Left ventricle myocardium inferior (tissue), 1 donor: ENCODE measurements at regions not wholly inside any gene's neighbourhood (a gene's known extent, or its start where the extent isn't known, plus 50 kb on each side); places are given as distances from the start of the nearest gene placed in this dataset.
A peak's percentile ranks its signal among the peaks of the same experiment; 100 is the strongest.
"Not testable (repeated sequence)": the region's sequence is repeated elsewhere in the genome, so short reads cannot be mapped to it uniquely, and the experiment has no call there.

Experiments used
- DNase-seq: peaks from one replicate; pipeline ENCODE4 v3.0.0-alpha.2; 2020
- H3K27ac ChIP-seq: fragments of 200-600 bp; replicated peaks from 2 replicates; pipeline ENCODE4 v1.8.0; 2021
- H3K27me3 ChIP-seq: fragments of 200-600 bp; 2 replicates; pipeline ENCODE4 v1.8.0; 2021; ENCODE audit warnings: low read depth
- H3K36me3 ChIP-seq: fragments of 200-600 bp; 2 replicates; pipeline ENCODE4 v1.8.0; 2021
- H3K4me1 ChIP-seq: fragments of 200-600 bp; 2 replicates; pipeline ENCODE4 v1.8.0; 2021
- H3K4me3 ChIP-seq: fragments of 200-600 bp; 2 replicates; pipeline ENCODE4 v1.8.0; 2021; ENCODE audit warnings: mild to moderate bottlenecking, moderate library complexity
- H3K9me3 ChIP-seq: fragments of 200-600 bp; replicated peaks from 2 replicates; pipeline ENCODE4 v1.8.0; 2021
- CTCF ChIP-seq: fragments of 200-600 bp; IDR thresholded peaks from 2 replicates; pipeline ENCODE4 v1.8.0; 2021; ENCODE audit warnings: antibody characterized with exemption, mild to moderate bottlenecking, borderline replicate concordance
- intact Hi-C: fragments of 100-400 bp; cut with micrococcal nuclease; formaldehyde crosslinking; loops from one replicate; pipeline ENCODE4 v1.11.0; 2022
- donor health status: DM: no; HTN: yes; CAD: no; lungs with severe emphysema.

GRCh38 chr18:42326752-42327151 lies 371.7 kb downstream of the PIK3C3 start:
- peaks cover 13% of the 10 kb centered on the region for H3K4me1 ChIP-seq
- H3K4me3 ChIP-seq: no peak overlapping the region
- no peaks in the 10 kb centered on the region for H3K36me3 ChIP-seq
- H3K27ac ChIP-seq: peak overlapping the region; percentile 9
- DNase-seq: no peak
- H3K27me3 ChIP-seq: no peaks in the 10 kb centered on the region
- no peak for TF ChIP-seq CTCF
- H3K9me3 ChIP-seq: peaks cover 2% of the 10 kb centered on the region
- intact Hi-C loops: no loop called here

GRCh38 chr18:42328931-42329330 lies 373.9 kb downstream of the PIK3C3 start:
- Histone ChIP-seq H3K27ac (no peak overlapping the region), H3K4me3 (no peak overlapping the region), H3K9me3 (no peaks in the 10 kb centered on the region), H3K27me3 (no peaks in the 10 kb centered on the region), H3K36me3 (no peaks in the 10 kb centered on the region), H3K4me1 (peaks cover 11% of the 10 kb centered on the region)
- no peak for DNase-seq
- intact Hi-C loops: no loop called here
- TF ChIP-seq CTCF: no peak

- peaks cover 8% of the 10 kb centered on the region for H3K4me1 ChIP-seq
- DNase-seq: no peak
- H3K36me3 ChIP-seq: no peaks in the 10 kb centered on the region
- TF ChIP-seq CTCF: no peak
- no peak overlapping the region for H3K27ac ChIP-seq
- no peaks in the 10 kb centered on the region for H3K9me3 ChIP-seq
- no peaks in the 10 kb centered on the region for H3K27me3 ChIP-seq
- no peak overlapping the region for H3K4me3 ChIP-seq
- intact Hi-C loops: no loop called here
These were observed 375.3 kb downstream of the PIK3C3 start for GRCh38 chr18:42330296-42330695.

- DNase-seq: no peak
- intact Hi-C loops: no loop called here
- TF ChIP-seq CTCF: no peak
These were observed 378.5 kb downstream of the PIK3C3 start for GRCh38 chr18:42333558-42333957.

GRCh38 chr18:42334931-42335330 lies 379.9 kb downstream of the PIK3C3 start:
- intact Hi-C loops: no loop called here
- Histone ChIP-seq H3K27ac (no peak overlapping the region), H3K27me3 (no peaks in the 10 kb centered on the region), H3K9me3 (no peaks in the 10 kb centered on the region), H3K36me3 (no peaks in the 10 kb centered on the region), H3K4me3 (no peak overlapping the region), H3K4me1 (no peaks in the 10 kb centered on the region)
- no peak for TF ChIP-seq CTCF
- DNase-seq: no peak

More at GRCh38 chr18:42333558-42333957, 378.5 kb downstream of the PIK3C3 start:
- Histone ChIP-seq H3K27me3 (no peaks in the 10 kb centered on the region), H3K9me3 (no peaks in the 10 kb centered on the region), H3K27ac (no peak overlapping the region), H3K4me3 (no peak overlapping the region), H3K4me1 (no peaks in the 10 kb centered on the region), H3K36me3 (no peaks in the 10 kb centered on the region)

- H3K4me1 ChIP-seq: no peaks in the 10 kb centered on the region
- no peaks in the 10 kb centered on the region for H3K27me3 ChIP-seq
- no peak for TF ChIP-seq CTCF
- no peak overlapping the region for H3K27ac ChIP-seq
- no peak for DNase-seq
- no peak overlapping the region for H3K4me3 ChIP-seq
- no peaks in the 10 kb centered on the region for H3K9me3 ChIP-seq
- intact Hi-C loops: no loop called here
- no peaks in the 10 kb centered on the region for H3K36me3 ChIP-seq
These were observed 381.1 kb downstream of the PIK3C3 start for GRCh38 chr18:42336139-42336538.

GRCh38 chr18:42337337-42337736 lies 382.3 kb downstream of the PIK3C3 start:
- H3K36me3 ChIP-seq, H3K9me3 ChIP-seq, intact Hi-C loops, H3K4me1 ChIP-seq, H3K27me3 ChIP-seq, H3K27ac ChIP-seq, H3K4me3 ChIP-seq, DNase-seq: not testable (repeated sequence)
